CD4-positive, alpha-beta T cell treated with Interleukin-15 for 4 hours (primary cell): ENCODE measurements at regions not wholly inside any gene's neighbourhood (a gene's known extent, or its start where the extent isn't known, plus 50 kb on each side); places are given as distances from the start of the nearest gene placed in this dataset.

Experiments used
- DNase-seq: peaks from one replicate; pipeline ENCODE4 v3.0.0-alpha.2; 2020; ENCODE audit warnings: low spot score

GRCh38 chr2:192267484-192267883 lies 72.8 kb upstream of the TMEFF2 start:
- no peak for DNase-seq

- no peak for DNase-seq
Observed at GRCh38 chr2:192265751-192266150, 71.0 kb upstream of the TMEFF2 start.

- no peak for DNase-seq
Observed at GRCh38 chr2:192254444-192254843, 59.7 kb upstream of the TMEFF2 start.

GRCh38 chr2:192253692-192254091 lies 59.0 kb upstream of the TMEFF2 start:
- no peak for DNase-seq

- no peak for DNase-seq
Observed at GRCh38 chr2:192250961-192251360, 56.2 kb upstream of the TMEFF2 start.

- no peak for DNase-seq
Observed at GRCh38 chr2:192247456-192247855, 52.7 kb upstream of the TMEFF2 start.

GRCh38 chr2:192246297-192246696 lies 51.6 kb upstream of the TMEFF2 start:
- DNase-seq, result no peak

- no peak for DNase-seq
Observed at GRCh38 chr2:192245329-192245728, 50.6 kb upstream of the TMEFF2 start.
